ENCODE measurements at regions not wholly inside any gene's neighbourhood (a gene's known extent, or its start where the extent isn't known, plus 50 kb on each side); places are given as distances from the start of the nearest gene placed in this dataset.

GRCh38 chr2:6381326-6381725 lies 484.4 kb downstream of the CMPK2 start:
- Histone ChIP-seq H3K4me2 (ENCODE audit: low read depth, low read length) (no peak overlapping the region), H2AFZ (ENCODE audit: low read length) (no peak overlapping the region), H3K27me3 (ENCODE audit: control insufficient read depth in 1 of 2, insufficient read depth in 2 of 2, low read length in 2 of 2) (no peaks in the 10 kb centered on the region), H3K79me2 (ENCODE audit: insufficient read depth, low read length) (no peaks in the 10 kb centered on the region), H3K4me3 (replicated peaks in 1 of 3; ENCODE audit: insufficient read depth in 1 of 3, low read depth in 2 of 3, low read length in 3 of 3) (no peak overlapping the region), H3K36me3 (replicated peaks in 1 of 2; ENCODE audit: control insufficient read depth in 1 of 2, insufficient read depth in 2 of 2, low read length in 2 of 2) (no peaks in the 10 kb centered on the region), H3K4me1 (ENCODE audit: insufficient read depth, low read length) (no peaks in the 10 kb centered on the region), H3K27ac (ENCODE audit: extremely low read length, insufficient read depth, low read length) (no peak overlapping the region), H3K9ac (ENCODE audit: insufficient read depth, low read depth, low read length) (no peak overlapping the region), H4K20me1 (ENCODE audit: insufficient read depth, low read length) (no peaks in the 10 kb centered on the region), H3K9me3 (ENCODE audit: low read length) (peaks cover 59% of the 10 kb centered on the region)
- ATAC-seq (no peak), DNase-seq (ENCODE audit: low spot score) (no peak), FAIRE-seq (no peak)
- intact Hi-C loops (cut with micrococcal nuclease; ENCODE audit: unreplicated experiment), result no loop called here
- BruUV-seq (replicated peaks), result no TSS peak
- in situ Hi-C loops (cut with HindIII; ENCODE audit: extremely low pct_ligation_motif_present, low pct_unique_long_range_greater_than_20kb), result no loop called here
- POLR2A ChIA-PET, result no interaction called here
- CTCF ChIA-PET (ENCODE audit: low intra/inter-chr PET ratio, low total read pairs), result no interaction called here
- WGBS (ENCODE audit: low lambda C conversion rate), result 1% methylated on average over 2 of the region's 2 CpGs
- no peak for TF ChIP-seq NONO (IDR thresholded peaks at IDR 0.05)
- TF ChIP-seq NONO (CRISPR knock-in tag; conservative IDR thresholded peaks at IDR 0.05), result no peak
- TF ChIP-seq ZNF296 (CRISPR knock-in tag; conservative IDR thresholded peaks at IDR 0.05), result no peak
- TF ChIP-seq ZNF24 (IDR thresholded peaks at IDR 0.05), result no peak
- TF ChIP-seq NFAT5 (CRISPR knock-in tag; IDR thresholded peaks at IDR 0.05), result no peak
- TF ChIP-seq ZNF460 (CRISPR knock-in tag; IDR thresholded peaks at IDR 0.05; ENCODE audit: borderline replicate concordance), result no peak
- TF ChIP-seq ZNF350 (CRISPR knock-in tag; IDR thresholded peaks at IDR 0.05; ENCODE audit: borderline replicate concordance, low read depth), result no peak
- no peak for TF ChIP-seq RARA (CRISPR knock-in tag; IDR thresholded peaks at IDR 0.05)
- no peak for TF ChIP-seq CHD4 (IDR thresholded peaks at IDR 0.05; ENCODE audit: borderline replicate concordance, low read length)
- no peak for TF ChIP-seq AGO2 (optimal IDR thresholded peaks at IDR 0.05; ENCODE audit: low read depth, low read length)
- TF ChIP-seq ZNF775 (CRISPR knock-in tag; IDR thresholded peaks at IDR 0.05; ENCODE audit: borderline replicate concordance), result no peak
- no peak for TF ChIP-seq ZBED4 (CRISPR knock-in tag; IDR thresholded peaks at IDR 0.05; ENCODE audit: borderline replicate concordance)
- TF ChIP-seq ZNF766 (CRISPR knock-in tag; IDR thresholded peaks at IDR 0.05; ENCODE audit: borderline replicate concordance), result no peak
- TF ChIP-seq ZNF629 (CRISPR knock-in tag; conservative IDR thresholded peaks at IDR 0.05), result no peak
- no peak for TF ChIP-seq ZSCAN22 (CRISPR knock-in tag; IDR thresholded peaks at IDR 0.05)
- no peak for TF ChIP-seq GTF2F1 (IDR thresholded peaks at IDR 0.05; ENCODE audit: low read length)
- TF ChIP-seq FOXO4 (CRISPR knock-in tag; conservative IDR thresholded peaks at IDR 0.05), result no peak

Measured in HepG2 (cell line).